Right ventricle myocardium superior (tissue), 1 donor: ENCODE measurements at regions not wholly inside any gene's neighbourhood (a gene's known extent, or its start where the extent isn't known, plus 50 kb on each side); places are given as distances from the start of the nearest gene placed in this dataset.

Experiments
- ATAC-seq: fragments of 200-7000 bp; cut with Tn5 transposase; one replicate; pipeline ENCODE4 v1.9.1; 2020; ENCODE audit warnings: mild to moderate bottlenecking; ENCODE audit not compliant: poor library complexity
- DNase-seq: peaks from one replicate; pipeline ENCODE4 v3.0.0-alpha.2; 2020
- intact Hi-C: fragments of 100-400 bp; cut with DNase I; formaldehyde crosslinking; loops from one replicate; pipeline ENCODE4 v1.11.2; 2022
- donor health status: DM: no; HTN: yes; CAD: no; lungs with severe emphysema.

GRCh38 chr6:104625536-104625935, 234.2 kb downstream of the HACE1 start:
- DNase-seq, result no peak
- intact Hi-C loops, result no loop called here
- no peak for ATAC-seq

- no peak for ATAC-seq
- intact Hi-C loops, result no loop called here
- no peak for DNase-seq
These were observed 236.5 kb downstream of the HACE1 start for GRCh38 chr6:104623052-104623690.

GRCh38 chr6:104621396-104621795, 238.3 kb downstream of the HACE1 start:
- no peak for ATAC-seq
- no peak for DNase-seq
- intact Hi-C loops, result no loop called here

- intact Hi-C loops, result no loop called here
- no peak for DNase-seq
- no peak for ATAC-seq
These were observed 242.1 kb downstream of the HACE1 start for GRCh38 chr6:104617591-104617990.

GRCh38 chr6:104614394-104614793, 245.3 kb downstream of the HACE1 start:
- DNase-seq (no peak), ATAC-seq (peak; percentile 67)
- intact Hi-C loops, result no loop called here

- ATAC-seq (no peak), DNase-seq (no peak)
- intact Hi-C loops, result no loop called here
These were observed 246.2 kb downstream of the HACE1 start for GRCh38 chr6:104613416-104614001.

- DNase-seq (no peak), ATAC-seq (no peak)
- intact Hi-C loops, result no loop called here
These were observed 247.2 kb downstream of the HACE1 start for GRCh38 chr6:104612541-104612940.

- ATAC-seq, result no peak
- intact Hi-C loops, result no loop called here
- no peak for DNase-seq
These were observed 251.6 kb downstream of the HACE1 start for GRCh38 chr6:104608101-104608500.

- ATAC-seq (no peak), DNase-seq (no peak)
- intact Hi-C loops, result no loop called here
These were observed 252.2 kb downstream of the HACE1 start for GRCh38 chr6:104607501-104607900.

GRCh38 chr6:104606361-104606760, 253.4 kb downstream of the HACE1 start:
- ATAC-seq, result peak; percentile 41

GRCh38 chr6:104604685-104605084, 255.0 kb downstream of the HACE1 start:
- DNase-seq, result no peak
- ATAC-seq, result no peak
- intact Hi-C loops, result no loop called here

More at GRCh38 chr6:104606361-104606760, 253.4 kb downstream of the HACE1 start:
- intact Hi-C loops, result no loop called here
- no peak for DNase-seq

GRCh38 chr6:104603108-104603745, 256.5 kb downstream of the HACE1 start:
- ATAC-seq, result no peak
- intact Hi-C loops, result no loop called here
- no peak for DNase-seq

GRCh38 chr6:104601721-104602120, 258.0 kb downstream of the HACE1 start:
- no peak for ATAC-seq
- DNase-seq, result no peak
- intact Hi-C loops, result no loop called here

GRCh38 chr6:104601131-104601651, 258.5 kb downstream of the HACE1 start:
- intact Hi-C loops, result no loop called here
- ATAC-seq, result peak; percentile 12
- DNase-seq, result no peak

- no peak for DNase-seq
- ATAC-seq, result no peak
- intact Hi-C loops, result no loop called here
These were observed 259.1 kb downstream of the HACE1 start for GRCh38 chr6:104600639-104600931.

- intact Hi-C loops, result no loop called here
- ATAC-seq (no peak), DNase-seq (no peak)
These were observed 259.7 kb downstream of the HACE1 start for GRCh38 chr6:104599821-104600638.

GRCh38 chr6:104597541-104598050, 262.1 kb downstream of the HACE1 start:
- ATAC-seq (no peak), DNase-seq (no peak)
- intact Hi-C loops, result no loop called here

GRCh38 chr6:104596091-104596490, 263.6 kb downstream of the HACE1 start:
- DNase-seq (no peak), ATAC-seq (no peak)
- intact Hi-C loops, result no loop called here

- DNase-seq, result no peak
- intact Hi-C loops, result no loop called here
- ATAC-seq, result no peak
These were observed 264.4 kb downstream of the HACE1 start for GRCh38 chr6:104595311-104595820.
